HL-60 (cell line): ENCODE measurements at regions not wholly inside any gene's neighbourhood (a gene's known extent, or its start where the extent isn't known, plus 50 kb on each side); places are given as distances from the start of the nearest gene placed in this dataset.

Experiments
- DNase-seq, 2 experiments: peaks; one replicate each; pipeline ENCODE4 v3.0.0-alpha.2; 2010 to 2020; ENCODE audit warnings: low read depth in 1 of 2, low spot score in 1 of 2
- H3K27ac ChIP-seq: fragments of 250-450 bp; sonication (Bioruptor Pico); replicated peaks from 2 replicates; pipeline ENCODE4 v1.5.1; 2020; ENCODE audit warnings: mild to moderate bottlenecking, moderate library complexity
- H3K27me3 ChIP-seq: fragments of 250-450 bp; sonication (Bioruptor Pico); 2 replicates; pipeline ENCODE4 v1.5.1; 2021; ENCODE audit warnings: mild to moderate bottlenecking, moderate library complexity; ENCODE audit not compliant: insufficient read depth, poor library complexity, severe bottlenecking
- H3K4me3 ChIP-seq: replicated peaks from 2 replicates; pipeline ENCODE4 v1.5.1; 2011; ENCODE audit warnings: mild to moderate bottlenecking, control low read depth, low read length; ENCODE audit not compliant: insufficient read depth
- CTCF ChIP-seq: IDR thresholded peaks from one replicate; pipeline ENCODE4 v1.5.1; 2011; ENCODE audit warnings: low read length, control low read depth, inconsistent platforms; ENCODE audit not compliant: insufficient read depth
- GABPA ChIP-seq: IDR thresholded peaks from 2 replicates; pipeline ENCODE4 v1.6.1; 2012; ENCODE audit warnings: low read depth
- POLR2AphosphoS5 ChIP-seq: IDR thresholded peaks from 2 replicates; pipeline ENCODE4 v1.6.1; 2012; ENCODE audit warnings: low read depth
- SPI1 ChIP-seq: IDR thresholded peaks from 2 replicates; pipeline ENCODE4 v1.6.1; 2012; ENCODE audit warnings: low read depth, mild to moderate bottlenecking, borderline replicate concordance
- TF ChIP-seq, protein P1 (sequence below): IDR thresholded peaks from 2 replicates; pipeline ENCODE4 v1.6.1; 2012; ENCODE audit warnings: low read depth; ENCODE audit not compliant: insufficient replicate concordance

DNA sequence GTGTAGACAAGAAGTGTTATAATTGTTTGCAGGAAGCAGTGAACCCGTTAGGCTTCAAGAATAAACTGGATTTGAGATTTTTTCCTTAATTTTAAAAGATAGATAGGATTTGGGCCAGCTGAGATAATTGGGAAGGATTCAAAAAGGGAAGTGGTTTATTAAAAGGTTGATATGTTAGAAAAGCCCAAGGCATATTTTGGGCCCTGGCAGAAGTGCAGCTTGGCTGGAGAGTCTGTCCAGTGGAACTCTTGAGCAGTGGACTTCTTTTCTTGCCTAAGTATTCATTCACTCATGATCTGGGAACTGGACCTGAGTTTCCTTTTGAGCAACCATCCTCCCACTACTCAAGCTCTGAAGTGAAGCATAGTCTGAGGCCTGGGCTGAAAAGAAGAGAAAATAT is 433.4 kb downstream of the ZSWIM6 start:
- Histone ChIP-seq H3K27ac (no peak overlapping the region), H3K4me3 (no peak overlapping the region), H3K27me3 (no peaks in the 10 kb centered on the region)
- TF ChIP-seq POLR2AphosphoS5 (no peak), GABPA (no peak), CTCF (no peak), SPI1 (no peak)
- TF ChIP-seq, protein P1, sequence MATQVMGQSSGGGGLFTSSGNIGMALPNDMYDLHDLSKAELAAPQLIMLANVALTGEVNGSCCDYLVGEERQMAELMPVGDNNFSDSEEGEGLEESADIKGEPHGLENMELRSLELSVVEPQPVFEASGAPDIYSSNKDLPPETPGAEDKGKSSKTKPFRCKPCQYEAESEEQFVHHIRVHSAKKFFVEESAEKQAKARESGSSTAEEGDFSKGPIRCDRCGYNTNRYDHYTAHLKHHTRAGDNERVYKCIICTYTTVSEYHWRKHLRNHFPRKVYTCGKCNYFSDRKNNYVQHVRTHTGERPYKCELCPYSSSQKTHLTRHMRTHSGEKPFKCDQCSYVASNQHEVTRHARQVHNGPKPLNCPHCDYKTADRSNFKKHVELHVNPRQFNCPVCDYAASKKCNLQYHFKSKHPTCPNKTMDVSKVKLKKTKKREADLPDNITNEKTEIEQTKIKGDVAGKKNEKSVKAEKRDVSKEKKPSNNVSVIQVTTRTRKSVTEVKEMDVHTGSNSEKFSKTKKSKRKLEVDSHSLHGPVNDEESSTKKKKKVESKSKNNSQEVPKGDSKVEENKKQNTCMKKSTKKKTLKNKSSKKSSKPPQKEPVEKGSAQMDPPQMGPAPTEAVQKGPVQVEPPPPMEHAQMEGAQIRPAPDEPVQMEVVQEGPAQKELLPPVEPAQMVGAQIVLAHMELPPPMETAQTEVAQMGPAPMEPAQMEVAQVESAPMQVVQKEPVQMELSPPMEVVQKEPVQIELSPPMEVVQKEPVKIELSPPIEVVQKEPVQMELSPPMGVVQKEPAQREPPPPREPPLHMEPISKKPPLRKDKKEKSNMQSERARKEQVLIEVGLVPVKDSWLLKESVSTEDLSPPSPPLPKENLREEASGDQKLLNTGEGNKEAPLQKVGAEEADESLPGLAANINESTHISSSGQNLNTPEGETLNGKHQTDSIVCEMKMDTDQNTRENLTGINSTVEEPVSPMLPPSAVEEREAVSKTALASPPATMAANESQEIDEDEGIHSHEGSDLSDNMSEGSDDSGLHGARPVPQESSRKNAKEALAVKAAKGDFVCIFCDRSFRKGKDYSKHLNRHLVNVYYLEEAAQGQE: no peak
- DNase-seq: no peak

DNA sequence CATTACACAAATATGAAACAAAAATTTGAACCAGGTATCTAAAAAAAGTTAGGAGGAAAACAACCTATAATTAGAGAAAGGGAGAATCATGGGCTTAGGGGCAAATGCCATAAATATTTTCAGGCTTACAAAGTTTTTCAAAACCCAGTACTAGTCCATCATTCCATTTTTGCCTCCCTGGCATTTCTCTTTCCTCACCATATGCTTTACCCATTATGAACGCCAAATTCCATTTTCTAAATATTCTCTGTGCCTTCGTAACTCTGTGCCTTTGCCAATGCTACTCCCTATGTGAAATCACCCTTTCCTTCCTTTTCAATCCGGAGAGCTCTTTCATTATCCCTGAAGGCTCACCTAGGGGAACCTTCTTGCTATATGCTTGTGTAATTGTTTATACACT is 434.1 kb downstream of the ZSWIM6 start:
- Histone ChIP-seq H3K4me3 (no peak overlapping the region), H3K27me3 (no peaks in the 10 kb centered on the region), H3K27ac (no peak overlapping the region)
- TF ChIP-seq SPI1 (no peak), CTCF (no peak), POLR2AphosphoS5 (no peak), GABPA (no peak)
- TF ChIP-seq, protein P1: no peak
- no peak for DNase-seq

DNA sequence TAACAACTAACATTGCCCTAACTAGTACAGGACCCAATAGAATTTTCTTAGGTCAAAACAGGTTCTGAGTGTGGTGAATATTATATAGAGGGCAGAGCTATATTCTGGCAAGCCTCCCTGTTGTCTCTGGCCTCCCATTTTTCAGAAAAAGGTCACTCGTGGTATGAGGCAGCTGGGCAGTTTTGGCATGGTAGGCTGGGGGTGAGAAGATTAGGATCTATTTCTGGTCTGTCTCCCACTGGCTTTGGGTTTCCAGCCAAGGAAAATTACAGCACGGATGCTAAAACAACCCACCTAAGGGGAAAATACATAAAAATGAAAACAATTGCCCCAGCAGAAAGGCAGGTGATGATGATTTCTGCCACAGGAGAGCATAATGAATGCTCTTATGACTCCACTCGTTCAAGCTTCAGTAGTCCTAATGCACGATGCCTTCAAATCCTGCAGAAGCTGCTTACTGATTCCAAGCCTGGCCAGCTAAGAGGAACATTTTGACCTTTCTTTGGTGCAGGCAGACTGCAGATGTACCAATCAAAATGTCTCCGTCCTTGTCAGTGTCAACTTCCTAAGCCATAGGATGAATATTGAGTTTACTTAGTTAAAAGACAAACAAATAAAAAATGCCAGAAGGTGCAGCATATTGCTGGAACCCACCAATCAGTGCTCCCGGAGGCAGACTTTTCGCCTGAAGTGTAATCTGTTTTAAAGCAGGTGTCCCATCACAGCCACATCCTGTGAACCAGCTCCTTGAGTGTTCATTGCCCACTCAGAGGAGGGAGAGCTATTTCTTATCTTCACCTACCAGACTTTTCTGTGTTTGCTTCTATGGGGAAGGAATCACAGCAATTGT is 435.4 kb downstream of the ZSWIM6 start:
- no peaks in the 10 kb centered on the region for H3K27me3 ChIP-seq
- H3K4me3 ChIP-seq: no peak overlapping the region
- TF ChIP-seq GABPA (no peak), SPI1 (no peak), CTCF (no peak), POLR2AphosphoS5 (no peak)
- TF ChIP-seq, protein P1: no peak

More for the DNA sequence above, 435.4 kb downstream of the ZSWIM6 start:
- H3K27ac ChIP-seq: no peak overlapping the region
- no peak for DNase-seq
